T-helper 9 cell (primary cell): ENCODE measurements at regions not wholly inside any gene's neighbourhood (a gene's known extent, or its start where the extent isn't known, plus 50 kb on each side); places are given as distances from the start of the nearest gene placed in this dataset.
"Not testable (repeated sequence)": the region's sequence is repeated elsewhere in the genome, so short reads cannot be mapped to it uniquely, and the experiment has no call there.

Experiments
- DNase-seq: peaks from one replicate; pipeline ENCODE4 v3.0.0-alpha.2; 2020

DNA sequence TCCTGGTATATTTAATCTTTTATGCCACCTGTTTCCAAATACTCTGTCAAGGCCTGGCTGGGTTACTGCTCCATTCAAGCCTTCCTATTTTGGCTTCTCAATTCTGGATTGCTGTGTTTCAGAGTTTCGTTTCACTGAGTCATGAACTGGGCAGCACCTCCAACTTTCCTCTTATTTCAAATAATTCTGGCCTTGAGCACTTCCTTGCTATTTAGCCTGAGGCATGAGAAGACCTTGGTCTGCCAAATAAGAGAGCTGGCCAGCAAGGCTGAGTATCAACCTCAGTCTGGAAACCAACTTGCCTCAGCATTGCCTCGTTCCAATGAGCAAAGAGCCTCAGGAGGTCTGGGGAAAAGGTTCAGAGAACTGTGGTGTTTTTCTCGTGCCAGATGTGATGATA is 66.6 kb downstream of the TNFAIP3 start:
- DNase-seq: no peak

DNA sequence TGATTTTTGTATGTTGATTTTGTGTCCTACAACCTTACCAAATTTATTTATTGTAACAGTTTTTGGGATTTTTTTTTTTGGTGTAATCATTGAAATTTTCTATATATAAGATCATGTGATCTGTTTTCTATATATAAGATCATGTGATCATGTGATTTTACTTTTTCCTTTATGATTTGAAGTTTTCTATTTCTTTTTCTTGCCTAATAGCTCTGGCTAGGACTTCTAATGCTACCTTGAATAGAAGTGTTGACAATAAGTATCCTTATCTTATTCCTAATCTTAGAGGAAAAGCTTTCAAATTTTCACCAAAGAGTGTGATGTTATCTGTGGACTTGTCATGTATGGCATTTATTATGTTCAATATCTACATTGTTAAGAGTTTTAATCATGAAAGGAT is 69.7 kb downstream of the TNFAIP3 start:
- no peak for DNase-seq

DNA sequence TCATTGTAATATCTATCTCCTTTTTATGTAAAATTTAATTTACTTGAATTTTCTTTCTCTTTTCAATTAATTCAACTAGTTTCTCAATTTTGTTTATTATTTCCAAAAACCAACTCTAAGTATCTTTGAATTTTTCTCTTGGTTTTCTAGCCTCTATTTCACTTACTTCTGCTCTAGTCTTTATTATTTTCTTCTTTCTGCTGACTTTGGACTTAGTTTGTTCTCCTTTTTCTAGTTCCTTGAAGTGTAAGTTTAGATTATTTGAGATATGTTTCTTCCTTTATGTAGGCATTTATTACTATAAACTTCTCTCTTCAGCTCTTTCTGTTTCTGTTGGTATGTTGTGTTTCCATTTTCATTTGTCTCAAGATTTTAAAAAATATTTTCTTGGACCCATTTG is 70.8 kb downstream of the TNFAIP3 start:
- DNase-seq: no peak

DNA sequence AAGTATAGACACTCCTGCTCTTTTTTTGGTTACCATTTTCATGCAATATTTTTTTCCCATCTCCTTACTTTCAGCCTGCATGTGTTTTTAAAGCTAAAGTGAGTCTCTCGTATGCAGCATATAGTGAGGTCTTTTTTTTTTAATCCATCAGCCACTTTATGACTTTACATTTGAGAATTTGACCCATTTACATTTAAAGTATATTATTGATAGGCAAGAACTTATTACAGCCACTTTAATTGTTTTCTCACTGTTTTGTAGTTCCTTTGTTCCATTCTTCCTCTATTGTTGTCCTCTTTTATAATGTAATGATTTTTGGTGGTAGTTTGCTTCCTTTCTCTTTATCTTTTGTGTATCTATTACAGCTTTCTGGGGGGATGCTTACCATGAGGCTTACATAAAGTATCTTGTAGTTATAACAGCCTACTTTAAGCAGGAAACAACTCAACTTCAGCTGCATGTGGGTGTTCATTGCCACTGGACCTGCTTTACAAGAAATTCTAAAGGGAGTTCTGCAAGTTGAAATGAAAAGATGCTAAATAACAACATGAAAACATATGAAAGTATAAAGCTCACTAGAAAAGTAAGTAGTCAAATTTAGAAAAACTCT is 71.8 kb downstream of the TNFAIP3 start:
- no peak for DNase-seq

DNA sequence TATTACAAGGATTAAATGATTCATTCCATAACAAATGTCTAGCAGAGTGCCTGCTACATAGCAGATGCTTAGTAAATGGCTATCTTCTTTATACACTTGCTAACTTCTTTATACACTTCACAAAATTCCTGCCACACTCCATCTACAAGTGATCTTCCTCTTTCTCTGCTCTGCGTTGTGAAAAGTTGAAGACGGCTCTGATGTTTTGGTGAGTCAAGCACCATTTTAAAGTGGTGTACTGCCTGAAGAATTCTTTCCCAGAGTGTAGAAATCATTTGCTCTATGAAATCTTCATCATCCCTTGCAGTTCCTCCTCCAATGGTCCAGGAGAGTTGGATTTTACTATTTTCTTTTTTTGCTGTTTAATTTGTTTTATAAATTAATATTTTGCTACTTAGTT is 74.9 kb downstream of the TNFAIP3 start:
- no peak for DNase-seq

DNA sequence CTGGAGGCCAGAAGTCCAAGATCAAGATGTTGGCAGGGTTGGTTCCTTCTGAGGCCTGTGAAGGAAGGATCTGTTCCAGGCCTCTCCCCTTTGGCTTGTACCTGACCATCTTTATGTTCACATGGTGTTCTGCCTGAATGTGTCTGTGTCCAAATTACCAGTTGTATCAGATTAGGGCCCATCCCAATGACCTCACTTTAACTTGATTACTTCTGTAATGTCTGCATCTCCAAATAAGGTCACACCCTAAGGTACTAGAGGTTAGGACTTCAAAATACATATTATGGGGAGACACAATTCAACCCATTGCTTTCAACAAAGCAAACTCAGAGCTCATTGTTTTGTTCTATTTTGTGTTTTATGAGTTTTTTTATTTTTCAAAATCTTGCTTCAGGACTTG is 75.7 kb downstream of the TNFAIP3 start:
- no peak for DNase-seq

DNA sequence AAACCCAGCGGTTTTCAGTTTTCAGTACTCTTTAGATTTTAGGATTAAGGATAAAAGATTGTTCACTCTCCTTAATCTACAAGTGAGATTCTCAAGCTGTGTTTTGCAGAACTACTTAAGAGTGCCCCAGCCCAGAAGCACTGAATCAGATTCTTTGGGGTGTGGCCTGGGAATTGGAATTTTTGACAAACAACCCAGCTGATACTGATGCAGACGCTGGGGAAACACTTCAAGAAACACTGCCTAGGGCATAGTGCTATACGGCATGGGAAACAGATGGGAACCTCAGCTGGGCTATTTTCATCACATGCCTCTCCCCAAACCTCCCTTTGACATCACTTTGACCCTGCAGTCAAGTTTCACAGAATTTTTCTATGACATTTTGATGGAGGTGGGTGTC is 77.3 kb downstream of the TNFAIP3 start:
- DNase-seq: not testable (repeated sequence)

DNA sequence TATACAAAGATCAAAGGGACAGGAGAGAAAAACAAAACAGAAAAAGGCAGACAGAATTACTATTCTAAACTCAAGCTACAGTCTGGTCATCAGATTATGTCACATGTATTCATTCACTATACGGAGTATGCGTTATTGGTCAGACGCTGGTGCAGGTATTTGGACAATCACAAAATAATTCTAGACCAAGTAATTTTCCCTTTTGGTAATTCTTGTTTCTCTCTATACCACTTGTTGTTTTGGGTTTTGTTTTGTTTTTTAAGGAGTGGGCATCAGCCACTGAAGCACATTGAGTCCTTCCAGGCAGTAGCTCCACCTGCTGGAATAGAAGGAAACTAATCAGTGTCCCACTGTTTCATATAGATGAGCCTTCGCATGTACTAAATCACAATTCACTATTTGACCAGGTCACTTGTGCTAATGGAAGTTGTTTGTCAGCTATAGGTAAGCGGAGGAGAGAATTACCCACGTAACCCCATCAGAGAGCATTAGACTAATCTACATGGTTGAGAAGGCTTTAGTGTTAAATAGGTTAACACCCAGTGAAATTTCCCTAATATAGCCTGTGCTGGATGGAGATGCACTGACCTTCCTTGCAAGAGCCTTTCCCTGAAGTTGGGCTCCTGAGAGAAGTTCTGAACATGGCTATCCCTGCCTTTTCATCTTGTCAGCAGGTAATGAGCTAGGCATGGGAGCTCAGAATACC is 77.9 kb downstream of the TNFAIP3 start:
- no peak for DNase-seq

DNA sequence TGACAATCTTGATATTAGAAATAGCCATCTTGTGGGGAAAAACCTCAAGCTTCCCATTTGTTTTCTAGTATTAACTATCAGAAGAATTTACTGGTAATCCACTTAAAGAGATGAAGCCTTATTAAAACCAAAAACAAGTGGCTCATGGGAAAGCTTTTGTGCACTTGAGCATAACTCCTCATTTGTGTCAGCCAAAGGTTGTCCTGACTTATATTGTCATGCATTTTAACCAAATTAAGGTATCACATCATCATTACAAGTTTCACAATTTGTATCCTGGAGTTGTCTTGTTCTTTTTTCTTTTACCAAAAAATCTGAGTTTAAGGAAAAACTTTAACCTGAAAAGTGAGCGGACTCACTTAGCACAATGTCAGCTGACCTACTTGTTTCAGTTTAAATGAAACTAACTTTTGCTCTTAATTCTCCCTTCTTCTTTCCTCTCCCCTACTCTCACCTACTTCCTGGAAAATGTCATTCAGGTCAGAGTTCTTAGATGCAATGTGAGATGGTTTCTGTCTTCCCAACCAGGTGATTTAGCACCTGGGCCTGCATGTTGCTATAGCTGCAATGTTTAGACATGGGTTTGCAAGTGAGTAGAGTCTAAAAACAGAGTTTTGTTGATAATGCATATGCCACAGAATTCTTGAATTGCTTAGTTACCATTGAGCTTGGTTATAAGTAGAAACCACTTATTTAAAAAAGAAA is 82.8 kb downstream of the TNFAIP3 start:
- no peak for DNase-seq

DNA sequence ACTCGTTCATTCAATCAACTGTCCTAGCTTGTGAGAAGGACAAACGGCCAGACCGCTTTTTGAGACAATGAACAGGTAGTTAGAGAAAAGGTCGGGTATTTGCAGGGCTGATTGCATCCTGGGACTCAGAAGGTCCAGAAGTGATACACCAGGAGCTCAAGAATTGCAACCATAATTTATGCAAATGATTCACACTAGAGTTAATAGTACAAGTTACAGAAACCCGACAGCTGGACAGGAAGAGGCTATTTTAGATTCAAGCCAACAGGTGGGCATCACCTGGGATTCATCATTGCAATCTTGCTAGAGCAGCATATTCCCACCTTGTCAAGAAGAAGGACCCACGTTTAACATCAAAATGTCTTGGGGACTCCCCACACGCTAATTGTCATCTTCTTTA is 83.5 kb downstream of the TNFAIP3 start:
- DNase-seq: no peak

DNA sequence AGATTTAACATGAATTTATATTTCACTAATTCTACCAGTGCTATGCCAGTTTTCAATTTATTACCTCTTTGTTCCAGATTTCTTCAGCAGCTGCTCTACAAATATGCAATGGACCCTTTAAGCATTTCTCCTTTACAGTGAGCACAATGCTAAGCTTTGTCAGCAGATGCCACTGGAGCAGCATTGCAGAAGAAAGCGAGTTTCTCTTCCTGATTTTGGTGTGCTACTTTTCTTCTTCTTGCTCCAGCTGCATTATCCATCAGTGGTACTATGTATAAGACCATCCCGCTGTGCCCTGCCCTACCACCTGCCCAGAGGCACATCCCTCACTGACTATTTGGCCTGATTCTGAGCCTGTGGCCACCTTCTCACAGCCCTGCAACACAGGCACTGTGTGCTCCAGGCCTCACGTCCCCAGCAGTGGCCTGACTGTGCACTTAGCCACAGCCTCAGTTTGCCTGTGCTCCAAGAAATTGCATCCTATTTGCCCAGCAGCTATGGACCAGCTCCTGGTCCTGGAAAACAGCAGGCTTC is 84.1 kb downstream of the TNFAIP3 start:
- no peak for DNase-seq

DNA sequence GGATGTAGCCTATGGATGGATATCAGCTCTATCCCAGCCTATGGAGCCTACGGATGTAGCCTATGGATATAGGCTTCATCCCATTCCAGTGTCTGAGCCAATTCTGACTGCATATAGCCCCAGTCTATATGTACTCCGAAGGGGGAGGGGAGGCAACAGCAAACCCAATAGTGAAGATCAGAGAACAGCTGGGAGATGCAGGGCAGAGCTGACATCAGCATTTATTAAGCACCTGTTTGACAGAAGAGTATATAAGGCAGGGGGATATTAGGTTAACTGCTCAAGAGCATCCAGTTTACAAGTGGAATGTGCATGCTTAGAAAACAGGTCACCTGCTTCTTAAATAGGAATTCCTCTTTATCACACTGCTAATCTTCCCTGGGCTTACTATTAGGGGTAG is 85.2 kb downstream of the TNFAIP3 start:
- DNase-seq: no peak

DNA sequence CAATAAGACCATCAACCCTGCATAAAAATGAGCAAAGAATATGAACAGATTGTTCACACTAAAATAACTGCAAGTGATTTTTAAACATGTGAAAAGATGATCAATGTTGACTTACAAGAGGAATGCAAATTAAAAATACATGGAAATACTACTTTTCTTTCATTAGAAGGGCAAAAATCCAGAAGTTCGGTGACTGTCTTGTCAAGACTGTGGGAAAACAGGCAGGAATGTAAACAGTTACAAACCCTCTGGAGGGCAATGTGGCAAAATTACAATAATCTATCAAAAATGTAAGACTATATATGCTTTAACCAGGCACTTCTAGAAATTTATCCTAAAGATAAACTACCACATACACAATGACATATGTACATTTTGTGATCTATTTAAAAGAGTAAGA is 86.7 kb downstream of the TNFAIP3 start:
- DNase-seq: no peak

DNA sequence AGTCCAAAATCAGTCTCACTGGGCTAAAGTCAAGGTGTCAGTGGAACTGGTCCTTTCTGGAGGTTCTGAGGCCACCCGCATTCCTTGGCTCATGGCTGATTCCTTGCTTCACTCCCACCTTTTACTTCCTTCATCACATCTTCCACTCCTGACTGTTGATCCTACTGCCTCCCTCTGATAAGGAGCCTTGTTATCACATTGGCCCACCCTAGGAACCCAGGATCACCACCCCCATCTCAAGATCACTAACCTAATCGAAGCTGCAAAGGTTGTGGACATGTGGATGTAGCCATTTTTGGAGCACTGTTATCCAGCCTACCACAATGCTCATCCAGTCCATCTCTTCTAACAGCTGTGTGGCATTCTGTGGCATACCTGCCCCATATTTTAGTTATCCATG is 87.2 kb downstream of the TNFAIP3 start:
- no peak for DNase-seq

DNA sequence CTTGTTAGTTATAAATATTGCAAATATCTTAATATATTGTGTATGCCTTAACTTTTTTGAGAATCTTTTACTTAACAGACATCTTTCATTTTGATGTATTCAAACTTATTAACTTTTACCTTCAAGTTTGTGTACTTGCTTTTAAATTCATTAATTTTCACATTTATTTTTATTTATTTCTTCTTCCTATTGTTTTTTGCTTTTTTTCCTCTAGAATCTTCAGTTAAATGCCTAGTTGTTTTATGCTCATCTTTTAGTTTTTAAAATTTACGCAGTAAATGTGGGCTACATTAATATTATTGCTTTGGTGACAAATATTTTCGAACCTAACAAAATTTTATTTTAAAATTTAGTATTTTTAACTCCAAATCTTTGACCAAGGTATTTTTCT is 89.0 kb downstream of the TNFAIP3 start:
- DNase-seq: no peak

DNA sequence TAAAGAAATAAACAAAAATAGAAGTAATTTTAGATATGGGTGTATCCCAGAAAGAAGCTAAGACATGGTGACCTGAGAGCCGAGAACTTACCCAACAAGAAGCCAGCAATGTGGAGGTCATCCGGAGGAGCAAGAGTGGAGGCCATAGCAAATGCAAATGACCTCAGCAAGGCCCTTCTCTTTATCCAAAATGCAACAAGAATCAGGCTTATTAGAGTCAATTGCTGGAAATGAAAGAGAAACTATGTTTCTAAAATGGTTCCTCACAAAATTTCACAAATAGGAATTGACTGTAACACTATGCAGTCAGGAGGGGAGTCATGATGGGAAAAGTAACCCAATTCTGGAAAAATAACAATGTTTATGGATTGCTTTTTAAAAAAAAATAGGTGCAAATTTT is 90.4 kb downstream of the TNFAIP3 start:
- no peak for DNase-seq

DNA sequence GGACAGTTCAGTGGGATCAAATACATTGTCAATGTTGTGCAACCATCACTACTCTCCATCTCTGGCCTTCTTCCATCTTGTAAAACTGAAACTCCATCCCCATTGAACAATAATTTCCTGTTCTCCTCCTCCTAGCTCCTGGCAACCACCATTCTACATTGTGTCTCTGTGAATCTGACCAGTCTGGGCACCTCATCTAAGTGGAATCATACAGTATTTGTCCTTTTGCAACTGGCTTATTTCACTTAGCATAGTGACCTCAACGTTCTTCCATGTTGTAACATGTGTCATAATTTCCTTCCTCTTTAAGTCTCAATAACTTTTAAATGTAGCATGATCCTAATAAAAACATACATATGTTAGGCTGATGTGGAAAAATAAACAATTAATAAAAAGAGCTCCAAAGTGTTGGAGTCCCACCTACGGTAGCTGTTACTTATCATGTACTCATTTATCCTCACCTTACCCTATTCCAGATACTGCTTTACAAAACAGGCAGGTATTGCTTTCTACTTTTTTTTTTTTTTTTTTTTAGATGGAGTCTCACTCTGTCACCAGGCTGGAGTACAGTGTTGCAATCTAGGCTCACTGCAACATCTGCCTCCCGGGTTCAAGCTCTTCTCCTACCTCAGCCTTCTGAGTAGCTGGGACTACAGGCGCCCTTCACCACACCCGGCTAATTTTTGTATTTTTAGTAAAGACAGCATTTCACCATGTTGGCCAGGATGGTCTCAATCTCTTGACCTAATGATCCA is 91.9 kb downstream of the TNFAIP3 start:
- DNase-seq: no peak

DNA sequence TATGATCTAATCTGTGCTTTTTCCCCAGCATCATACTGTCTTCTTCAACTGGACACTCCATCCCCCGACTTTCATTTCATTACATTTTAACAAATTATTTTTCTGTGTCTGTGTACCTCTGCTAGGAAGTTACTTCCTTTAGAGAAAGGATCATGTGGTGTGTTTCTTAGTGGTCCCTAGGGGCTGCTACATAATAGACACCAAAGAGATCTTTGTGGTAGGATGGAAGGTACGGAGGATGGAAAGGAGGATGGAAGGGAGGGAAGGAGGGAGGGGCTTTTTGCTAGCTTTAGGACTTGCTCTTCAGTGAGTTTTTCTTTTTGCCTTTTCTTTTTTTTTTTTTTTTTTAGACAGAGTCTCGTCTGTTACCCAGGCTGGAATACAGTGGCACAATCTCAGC is 95.7 kb downstream of the TNFAIP3 start:
- no peak for DNase-seq

DNA sequence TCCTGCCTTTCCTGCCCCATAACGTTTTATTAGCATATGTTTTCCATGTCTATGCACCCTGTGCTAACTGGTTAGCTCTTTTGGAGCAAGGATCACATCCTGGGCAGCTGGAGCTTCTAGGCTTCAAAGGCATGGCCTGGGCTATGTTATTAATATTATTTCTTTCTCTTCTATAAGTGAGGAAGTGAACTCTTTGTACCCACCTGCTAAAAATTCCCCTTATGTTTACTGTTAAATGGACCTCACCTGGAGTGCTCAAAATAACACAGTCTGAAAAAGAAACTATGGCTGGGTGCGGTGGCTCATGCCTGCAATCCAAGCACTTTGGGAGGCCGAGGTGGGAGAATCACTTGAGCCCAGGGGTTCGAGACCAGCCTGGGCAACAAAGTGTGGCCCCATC is 97.8 kb downstream of the TNFAIP3 start:
- DNase-seq: no peak

DNA sequence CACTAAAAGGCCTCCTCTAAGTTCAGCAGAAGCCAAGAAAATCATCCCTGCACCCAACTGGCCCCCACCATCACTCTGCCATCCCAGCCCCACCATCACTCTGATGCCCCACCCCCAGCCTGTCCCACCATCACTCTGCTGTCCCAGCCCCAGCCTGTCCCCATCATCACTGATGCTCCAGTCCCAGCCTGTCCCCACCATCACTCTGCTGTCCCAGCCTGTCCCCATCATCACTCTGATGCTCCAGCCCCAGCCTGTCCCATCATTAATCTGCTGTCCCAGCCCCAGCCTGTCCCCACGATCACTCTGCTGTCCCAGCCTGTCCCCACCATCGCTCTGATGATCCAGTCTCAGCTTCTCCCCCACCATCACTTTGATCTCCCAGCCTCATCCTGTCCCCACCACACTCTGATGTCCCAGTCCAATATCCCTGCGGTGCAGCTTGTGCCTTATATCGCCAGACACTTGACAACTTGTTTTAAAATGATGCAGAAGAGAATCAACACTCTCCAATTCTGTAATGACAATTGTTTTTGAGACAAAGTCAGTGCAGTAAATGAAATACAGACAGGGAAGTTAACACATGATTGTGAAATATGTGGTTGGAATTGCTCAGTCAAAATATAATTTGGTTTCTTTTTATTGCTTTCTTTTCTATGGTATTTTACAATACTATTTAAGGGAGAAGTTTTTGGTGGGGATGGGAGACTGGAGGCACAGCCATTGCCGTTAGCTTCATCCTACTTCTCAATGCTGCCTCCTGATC is 100.8 kb downstream of the TNFAIP3 start:
- no peak for DNase-seq

DNA sequence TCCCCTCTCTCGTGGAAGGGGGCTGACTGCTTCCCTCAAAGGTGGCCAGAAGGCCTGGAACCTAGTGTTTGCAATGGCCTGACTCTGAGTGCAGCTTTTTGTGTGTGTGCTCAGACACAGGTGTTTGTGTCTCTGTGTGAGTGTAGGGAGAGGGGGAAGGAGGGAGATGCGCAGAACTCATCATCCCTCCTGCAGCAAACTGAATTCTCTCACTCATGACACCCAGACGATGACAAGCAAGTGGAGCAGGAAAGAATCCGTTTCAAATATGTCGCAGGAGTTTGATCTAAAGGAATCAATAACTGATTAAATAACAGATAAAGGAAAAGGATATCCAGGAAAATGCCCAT is 101.4 kb downstream of the TNFAIP3 start:
- DNase-seq: no peak

DNA sequence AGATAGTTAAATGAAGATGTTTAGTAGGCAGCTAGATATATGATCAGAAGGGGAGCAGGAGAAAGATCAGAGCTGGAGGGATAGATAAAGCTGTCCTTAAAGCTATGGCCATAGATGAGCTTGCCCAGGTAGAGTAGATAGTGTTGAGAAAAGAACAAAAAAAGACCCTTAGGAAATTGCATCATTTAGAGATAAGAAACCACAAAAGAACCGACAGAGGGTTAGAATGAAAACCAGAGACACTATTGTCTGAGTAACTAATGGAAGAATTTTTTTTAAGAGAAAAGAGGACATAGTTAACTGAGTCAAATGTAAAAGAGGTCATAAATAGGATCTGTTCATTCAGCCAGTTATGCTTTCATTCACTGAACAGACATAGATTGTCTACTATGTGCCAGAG is 101.8 kb downstream of the TNFAIP3 start:
- no peak for DNase-seq

DNA sequence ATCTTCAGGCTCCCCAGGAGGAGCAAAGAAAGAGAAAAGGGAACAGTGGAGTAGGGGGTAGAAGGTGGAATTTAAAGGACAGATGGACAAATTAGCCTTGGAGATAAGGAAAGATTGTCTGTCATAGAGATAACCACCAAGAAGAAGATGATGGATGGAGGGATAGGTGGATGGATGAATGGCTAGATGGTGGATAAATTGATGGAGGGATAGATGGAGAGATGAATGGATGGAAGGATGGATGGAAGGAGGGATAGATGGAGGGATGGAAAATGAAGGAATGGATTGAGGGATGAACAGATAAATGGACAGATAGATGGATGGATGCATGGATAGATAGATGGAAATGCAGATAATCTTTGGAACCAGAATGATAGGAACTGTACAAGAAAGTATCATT is 102.8 kb downstream of the TNFAIP3 start:
- no peak for DNase-seq
